ENCODE measurements at regions not wholly inside any gene's neighbourhood (a gene's known extent, or its start where the extent isn't known, plus 50 kb on each side); places are given as distances from the start of the nearest gene placed in this dataset.
"Not testable (repeated sequence)": the region's sequence is repeated elsewhere in the genome, so short reads cannot be mapped to it uniquely, and the experiment has no call there.

DNA sequence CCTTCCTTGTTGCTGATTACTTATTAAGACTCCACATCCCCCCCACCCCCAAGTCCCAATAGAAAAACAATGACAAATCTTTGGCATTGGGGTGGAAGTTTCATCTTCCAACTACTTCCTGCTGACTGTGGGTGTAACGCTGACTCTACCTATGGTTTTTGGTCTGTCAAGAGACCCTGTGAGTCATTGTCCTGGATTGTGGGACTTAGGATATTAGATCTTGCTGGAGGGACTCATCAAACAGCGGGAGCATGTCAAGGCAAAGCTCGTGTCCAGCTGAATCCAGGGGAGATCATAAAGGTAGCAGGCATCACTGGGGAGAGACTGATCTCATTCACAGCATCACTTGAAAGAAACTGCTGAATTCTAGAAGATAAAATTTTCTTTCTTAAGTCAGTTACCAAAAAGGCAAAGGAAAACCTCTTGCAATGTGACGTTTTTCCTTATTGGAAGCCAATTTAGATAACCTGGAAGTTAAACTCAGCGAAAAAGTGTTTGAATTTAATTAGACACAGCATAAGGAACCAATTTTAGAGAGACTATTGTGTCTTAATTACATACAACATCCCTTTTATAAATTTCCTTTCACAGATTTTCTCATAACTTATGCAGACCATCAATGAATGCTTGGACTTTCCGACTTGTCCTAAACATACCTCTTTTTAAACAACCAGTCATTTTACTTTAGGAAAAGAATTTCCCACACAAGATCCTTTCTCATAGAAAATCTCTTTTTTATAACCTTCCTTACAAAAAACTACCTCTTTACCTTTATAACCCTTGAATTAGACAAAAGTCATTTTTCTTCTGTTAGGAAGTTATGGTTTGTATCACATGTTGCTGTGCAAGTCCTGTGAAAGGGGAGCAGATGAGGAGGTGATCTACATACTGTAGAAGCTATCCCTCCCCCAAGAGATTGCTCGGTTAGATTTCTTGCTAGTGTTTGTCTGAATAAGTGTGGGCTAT, 94.6 kb upstream of the SCAF11 start:
- DNase-seq, result no peak

DNA sequence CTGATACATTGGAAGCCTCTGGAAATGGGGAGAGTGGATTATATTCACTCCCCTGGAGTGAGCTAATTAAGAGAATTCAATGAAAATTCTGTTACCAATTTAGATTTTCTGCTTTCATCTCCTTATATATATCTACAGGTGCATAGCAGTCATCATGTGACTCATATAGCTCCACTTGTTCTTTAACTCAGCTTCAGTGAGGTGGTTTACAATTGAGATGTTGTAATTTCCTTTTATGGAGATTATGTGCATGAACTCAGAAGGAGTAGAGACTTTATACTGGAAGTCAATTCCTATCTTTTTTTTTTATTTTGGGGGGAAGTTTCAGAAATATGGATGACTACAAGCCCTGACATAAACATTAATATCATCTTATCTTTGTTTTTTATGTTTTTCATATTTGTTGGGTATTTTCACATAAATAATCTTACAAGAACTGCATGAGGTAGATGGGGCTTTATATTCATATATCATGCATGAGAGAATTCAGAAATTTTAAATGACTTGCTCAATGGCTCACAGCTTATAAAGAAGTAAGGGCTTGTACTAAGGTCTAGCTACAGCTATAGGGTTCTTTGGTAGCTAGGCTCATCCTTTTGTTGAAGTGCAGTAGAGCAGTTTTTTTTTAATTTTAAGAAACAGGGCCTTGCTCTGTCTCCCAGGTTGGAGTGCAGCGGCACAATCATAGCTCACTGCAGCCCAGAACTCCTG, 92.3 kb upstream of the SCAF11 start:
- DNase-seq, result no peak

DNA sequence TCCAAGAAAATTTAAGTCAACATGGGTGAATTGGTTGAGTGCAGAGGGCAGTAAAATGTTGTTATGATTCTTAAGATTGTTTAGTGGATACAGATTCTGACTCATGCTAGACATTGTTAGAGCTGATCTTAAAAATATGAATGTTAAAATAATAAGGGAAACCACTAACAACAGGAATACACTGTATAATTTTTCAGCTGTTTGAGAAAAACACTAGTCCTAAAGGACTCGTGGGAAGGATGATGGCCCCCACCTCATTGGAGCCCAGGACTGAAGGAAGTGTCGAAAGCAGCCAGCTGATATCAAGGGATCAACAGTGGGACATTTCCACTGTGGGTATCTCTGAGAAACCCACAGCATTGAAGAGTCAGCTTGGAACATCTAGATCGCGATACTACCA, 82.9 kb upstream of the SCAF11 start:
- DNase-seq, result no peak

DNA sequence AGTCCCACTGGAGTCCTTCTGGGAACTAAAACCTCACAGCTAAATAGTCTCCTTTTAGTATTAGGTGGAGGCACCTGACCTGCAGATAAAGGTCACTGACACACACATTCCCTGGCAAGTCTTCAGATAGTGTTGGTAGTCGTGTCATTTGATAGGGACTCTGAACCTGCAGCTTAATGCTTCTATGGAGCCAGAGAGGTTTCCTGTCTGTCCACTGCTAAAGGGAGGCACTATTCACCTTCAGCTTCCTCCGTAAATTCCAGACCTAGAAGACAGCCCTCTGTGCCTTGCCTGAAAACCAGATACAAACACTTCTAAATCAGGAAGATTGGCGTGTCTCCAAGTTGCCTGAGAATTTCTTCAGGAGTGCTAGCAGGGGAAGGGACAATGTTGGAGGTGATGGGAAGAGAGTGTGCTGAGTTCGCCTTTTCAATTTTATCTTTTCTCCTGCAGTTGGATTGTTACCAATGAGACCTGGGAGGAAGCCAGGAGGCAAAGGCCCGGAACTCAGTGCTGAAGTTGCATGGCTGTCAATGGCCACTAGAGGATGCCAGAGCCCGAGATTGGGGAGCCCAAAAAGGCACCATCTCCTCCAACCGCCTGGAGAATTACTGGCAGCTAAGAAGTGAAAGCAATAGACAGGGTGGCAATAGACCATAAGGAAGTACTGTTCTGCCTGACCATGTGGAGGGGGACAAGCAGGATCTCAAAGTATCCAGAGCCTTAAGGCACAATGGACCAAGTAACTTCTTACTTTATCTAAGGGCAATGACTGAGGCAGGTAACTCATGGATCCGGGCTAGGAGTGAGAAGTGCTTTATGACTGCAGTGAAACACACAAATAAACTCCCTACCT, 81.6 kb upstream of the SCAF11 start:
- DNase-seq, result peak; percentile 59

DNA sequence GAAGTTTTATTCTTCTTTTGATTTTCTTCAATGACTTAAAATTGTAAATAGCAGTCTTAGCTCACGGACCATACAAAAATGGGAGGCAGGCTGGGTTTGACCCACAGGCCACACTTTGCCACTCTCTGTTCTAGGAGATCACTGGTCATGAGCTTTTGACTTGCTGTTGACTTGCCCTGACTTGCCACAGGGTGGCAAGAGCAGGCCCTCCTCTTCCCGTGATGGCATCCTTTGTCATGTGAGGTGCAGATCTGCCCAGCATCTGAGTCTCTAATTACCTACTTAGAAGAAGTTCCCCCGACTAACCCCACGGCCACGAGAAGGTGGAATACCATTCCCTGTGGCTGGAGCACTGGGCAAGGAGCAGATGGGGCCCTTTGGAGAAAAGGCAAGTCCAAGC, 81.0 kb upstream of the SCAF11 start:
- DNase-seq, result no peak

DNA sequence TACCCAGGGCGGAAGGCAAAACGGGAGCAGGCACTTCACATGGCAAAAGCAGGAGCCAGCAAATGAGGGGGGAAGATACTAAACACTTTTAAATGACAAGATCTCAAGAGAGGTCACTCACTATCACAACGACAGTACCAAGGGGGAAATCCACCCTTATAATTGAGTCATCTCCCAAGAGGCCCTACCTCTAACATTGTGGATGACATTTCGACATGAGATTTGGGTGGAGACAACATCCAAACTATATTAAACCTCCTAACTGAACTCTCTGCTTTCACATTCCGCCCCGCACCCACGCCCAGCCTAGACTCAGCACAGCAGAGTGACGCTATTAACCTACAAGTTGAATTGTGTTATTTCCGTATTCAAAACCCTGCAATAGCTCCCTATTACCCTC, 76.7 kb upstream of the SCAF11 start:
- no peak for DNase-seq

DNA sequence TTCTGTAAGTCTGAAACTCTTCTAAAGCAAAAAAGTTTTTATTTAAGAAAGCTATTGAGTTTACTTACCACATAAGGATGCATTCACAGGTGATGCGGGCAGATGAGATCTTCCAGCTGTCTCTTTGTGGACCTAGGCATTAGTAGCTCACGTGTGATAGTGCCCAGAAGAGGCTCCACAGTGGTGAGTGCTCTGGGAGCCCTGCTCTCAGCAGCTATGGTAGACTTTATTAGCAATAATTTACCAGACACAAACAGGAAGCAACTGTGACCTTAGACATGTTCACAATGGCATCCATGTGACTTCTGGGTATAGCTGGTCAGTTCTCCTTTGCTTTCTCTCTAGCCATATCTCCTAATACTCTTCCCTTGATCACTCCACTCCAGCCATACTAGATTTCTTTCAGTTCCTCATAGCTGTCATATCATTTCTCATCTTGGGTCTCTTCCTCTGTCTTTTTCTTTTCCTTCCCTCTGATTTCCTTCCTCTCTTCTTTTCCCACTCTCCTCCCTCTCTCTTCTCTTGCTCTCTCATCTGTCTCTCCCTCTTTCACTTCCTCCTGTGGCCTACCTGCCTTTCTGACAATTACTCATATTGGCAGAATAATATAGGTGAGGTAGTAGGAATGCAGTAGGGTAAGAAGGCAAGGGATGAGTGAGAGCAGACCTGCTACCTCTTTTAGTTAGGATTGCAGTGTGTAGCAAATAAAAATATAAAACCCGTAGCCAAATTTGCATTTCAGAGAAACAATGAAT, 75.2 kb upstream of the SCAF11 start:
- DNase-seq, result no peak

DNA sequence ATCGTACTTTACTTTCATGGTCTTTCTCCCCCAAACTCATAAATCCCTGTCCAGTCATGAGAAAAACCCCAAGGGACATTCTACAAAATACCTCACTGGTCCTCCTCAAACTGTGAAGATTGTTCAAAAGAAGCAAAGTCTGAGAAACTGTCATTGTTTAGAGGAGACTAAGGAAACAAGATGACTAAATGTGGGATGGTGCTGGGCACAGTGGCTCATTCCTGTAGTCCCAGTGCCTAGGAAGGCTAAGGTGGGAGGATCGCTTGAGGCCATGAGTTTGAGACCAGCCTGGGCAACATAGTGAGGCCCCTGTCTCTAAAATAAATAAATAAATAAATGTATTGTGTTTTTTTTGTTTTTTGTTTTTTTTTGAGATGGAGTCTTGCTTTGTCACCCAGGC, 74.2 kb upstream of the SCAF11 start:
- no peak for DNase-seq

DNA sequence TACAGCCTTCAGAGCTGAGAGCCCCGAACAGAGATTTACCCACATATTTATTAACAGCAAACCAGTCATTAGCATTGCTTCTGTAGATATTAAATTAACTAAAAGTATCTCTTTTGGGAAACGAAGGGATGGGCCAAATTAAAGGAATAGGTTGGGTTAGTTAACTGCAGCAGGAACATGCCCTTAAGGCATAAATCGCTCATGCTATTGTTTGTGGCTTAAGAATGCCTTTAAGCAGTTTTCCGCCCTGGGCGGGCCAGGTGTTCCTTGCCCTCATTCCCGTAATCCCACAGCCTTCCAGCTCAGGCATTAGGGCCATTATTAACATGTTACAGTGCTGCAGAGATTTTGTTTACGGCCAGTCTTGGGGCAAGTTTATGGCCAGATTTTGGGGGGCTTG, 68.3 kb upstream of the SCAF11 start:
- DNase-seq, result not testable (repeated sequence)

DNA sequence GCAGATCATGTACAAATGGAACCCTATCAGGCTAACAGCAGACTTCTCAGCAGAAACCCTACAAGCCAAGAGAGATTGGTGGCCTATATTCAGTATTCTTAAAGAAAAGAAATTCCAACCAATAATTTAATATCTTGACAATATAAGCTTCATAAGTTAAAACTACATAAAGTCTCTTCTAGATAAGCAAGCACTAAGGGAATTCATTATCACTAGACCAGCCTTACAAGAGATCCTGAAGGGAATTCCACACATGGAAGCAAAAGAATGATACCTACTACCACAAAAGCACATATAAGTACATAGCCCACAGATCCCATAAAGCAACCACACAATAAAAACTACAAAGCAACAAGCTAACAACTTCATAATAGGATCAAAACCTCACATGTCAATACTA, 60.4 kb upstream of the SCAF11 start:
- DNase-seq, result no peak

DNA sequence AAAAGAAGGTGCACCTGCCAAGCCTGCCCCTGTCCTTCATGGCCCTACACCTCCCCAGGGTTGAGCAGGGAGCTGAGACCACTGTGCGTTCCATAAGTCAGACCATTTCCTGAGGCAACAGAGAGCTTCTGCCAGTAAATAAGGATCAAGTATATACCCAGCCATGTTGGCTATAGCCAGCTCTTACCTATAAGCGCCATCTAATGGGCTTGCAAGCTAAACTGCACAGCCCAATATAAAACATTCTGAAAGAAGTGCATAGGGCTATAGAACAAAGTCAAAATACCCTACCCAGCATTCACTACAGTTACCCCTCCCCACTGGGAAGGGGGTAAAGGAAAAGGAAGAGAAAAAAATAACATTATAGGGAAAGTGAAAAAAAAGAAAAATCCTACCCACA, 59.3 kb upstream of the SCAF11 start:
- DNase-seq, result no peak

DNA sequence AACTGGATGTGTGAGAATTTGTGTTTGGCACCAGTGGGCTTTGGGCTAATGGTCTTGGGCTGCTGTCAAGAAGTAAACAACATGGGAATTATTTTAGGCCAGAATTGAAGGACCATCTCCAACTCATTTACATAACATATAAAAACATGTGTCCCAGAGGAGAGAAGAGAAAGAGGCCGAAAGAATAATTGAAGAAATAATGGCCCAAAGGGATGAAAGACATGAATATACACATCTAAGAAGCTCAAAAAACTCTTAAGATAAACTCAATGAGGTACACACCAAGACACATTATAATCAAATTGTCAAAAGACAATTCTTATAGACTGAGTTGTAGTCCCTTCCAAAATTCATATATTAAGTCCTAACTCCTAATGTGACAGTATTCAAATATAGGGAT, 56.1 kb upstream of the SCAF11 start:
- no peak for DNase-seq

DNA sequence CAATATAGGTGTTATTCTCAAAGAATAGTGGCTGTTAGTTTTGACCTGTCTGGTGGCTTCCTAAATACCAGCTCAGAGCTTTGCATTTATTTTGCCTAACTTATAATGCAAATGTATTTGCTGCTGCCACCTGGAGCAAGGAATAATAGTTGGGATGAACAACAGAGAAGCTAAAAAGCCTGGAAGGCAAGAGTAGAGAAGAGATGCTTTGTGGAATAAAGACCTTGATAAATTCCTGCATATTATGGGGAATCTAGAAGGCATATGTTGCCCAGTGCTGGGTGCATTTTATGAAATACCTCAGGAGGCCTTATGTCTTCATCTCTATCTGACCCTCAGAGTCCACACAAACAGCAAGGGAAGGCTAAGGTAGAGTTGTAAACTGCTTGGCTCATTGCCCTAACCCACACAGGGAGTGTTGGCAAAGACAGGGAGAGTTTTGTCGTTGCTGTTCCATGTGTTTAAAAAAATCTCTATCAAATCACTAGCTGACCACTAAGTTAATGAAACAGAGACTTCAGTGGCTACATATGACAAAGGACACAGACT, 53.7 kb upstream of the SCAF11 start:
- DNase-seq, result no peak

Measured in DMS79 treated with DMSO at 0.1 percent for 48 hours (cell line).